H1 (cell line): ENCODE measurements at regions not wholly inside any gene's neighbourhood (a gene's known extent, or its start where the extent isn't known, plus 50 kb on each side); places are given as distances from the start of the nearest gene placed in this dataset.
A peak's percentile ranks its signal among the peaks of the same experiment; 100 is the strongest.

Source experiments
- ASH2L ChIP-seq: fragments of 200-600, 300-600 bp; sonication (generic); IDR thresholded peaks from one replicate; pipeline ENCODE4 v1.7.1; 2017; ENCODE audit warnings: low read length
- CEBPB ChIP-seq: IDR thresholded peaks from 2 replicates; pipeline ENCODE4 v1.6.1; 2012; ENCODE audit warnings: low read depth, low read length
- SP1 ChIP-seq: IDR thresholded peaks from 2 replicates; pipeline ENCODE4 v1.6.1; 2011; ENCODE audit warnings: low read depth, low read length
- TEAD4 ChIP-seq: IDR thresholded peaks from 2 replicates; pipeline ENCODE4 v1.6.1; 2012; ENCODE audit warnings: low read depth, low read length, inconsistent platforms, mixed read lengths

DNA sequence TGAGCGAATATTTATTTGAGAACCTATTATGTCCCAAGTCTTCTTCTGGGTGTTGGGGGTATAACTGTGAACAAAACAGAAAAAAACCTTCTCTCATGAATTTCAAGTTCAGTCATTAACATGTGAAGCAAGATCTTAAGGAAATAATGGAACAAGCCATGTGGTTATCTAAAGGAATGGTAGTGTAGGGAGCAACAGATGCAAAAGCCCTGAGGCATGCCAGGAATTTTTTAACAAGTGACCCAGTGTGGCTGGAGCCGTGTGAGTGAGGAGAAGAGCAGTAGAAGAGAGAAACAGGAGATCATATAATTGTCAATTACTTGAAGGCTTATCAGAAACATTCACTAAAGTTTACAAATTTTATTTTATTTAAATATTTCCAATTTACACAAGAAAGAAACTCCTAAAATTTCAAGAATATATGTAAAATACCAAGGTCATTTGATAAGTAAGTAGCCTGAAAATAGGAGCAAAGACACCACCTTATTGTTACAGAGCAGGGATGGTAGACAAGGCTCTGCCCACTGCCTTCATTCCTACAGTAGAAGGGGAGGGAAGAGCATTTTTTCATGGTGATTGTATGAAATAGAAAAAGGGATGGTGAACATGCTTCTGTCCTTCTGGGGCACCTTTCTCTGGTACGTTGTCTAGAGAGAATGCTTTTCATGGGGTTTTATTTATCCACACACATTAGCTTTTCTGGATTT, 345.1 kb downstream of the PLOD2 start (continued):
- peak; percentile 52; the same call in 1 of the 2 replicates for TF ChIP-seq SP1
- no peak for TF ChIP-seq ASH2L
- TF ChIP-seq TEAD4 = peak; percentile 94
- peak; percentile 57; the same call in 1 of the 2 replicates for TF ChIP-seq CEBPB
